Neuronal stem cell (in vitro differentiated cells): ENCODE measurements at regions not wholly inside any gene's neighbourhood (a gene's known extent, or its start where the extent isn't known, plus 50 kb on each side); places are given as distances from the start of the nearest gene placed in this dataset.

Experiments
- DNase-seq: peaks from one replicate; pipeline ENCODE4 v3.0.0-alpha.2; 2013; ENCODE audit warnings: low spot score
- H2AFZ ChIP-seq: one replicate; pipeline ENCODE4 v1.6.1; 2013; ENCODE audit warnings: mild to moderate bottlenecking, low read length, inconsistent platforms
- H2AK5ac ChIP-seq: 2 replicates; pipeline ENCODE4 v1.6.1; 2013; ENCODE audit warnings: low read depth, mild to moderate bottlenecking, inconsistent platforms, low read length, moderate library complexity, mixed read lengths
- H2BK120ac ChIP-seq: 2 replicates; pipeline ENCODE4 v1.6.1; 2013; ENCODE audit warnings: low read depth, mild to moderate bottlenecking, inconsistent platforms, low read length, moderate library complexity, mixed read lengths
- H2BK12ac ChIP-seq: one replicate; pipeline ENCODE4 v1.6.1; 2013; ENCODE audit warnings: low read length, inconsistent platforms
- H2BK15ac ChIP-seq: 2 replicates; pipeline ENCODE4 v1.6.1; 2013; ENCODE audit warnings: mild to moderate bottlenecking, low read length, inconsistent platforms, mixed read lengths
- H2BK5ac ChIP-seq: one replicate; pipeline ENCODE4 v1.6.1; 2013; ENCODE audit warnings: inconsistent platforms, mild to moderate bottlenecking, low read length, moderate library complexity
- H3K14ac ChIP-seq: one replicate; pipeline ENCODE4 v1.6.1; 2013; ENCODE audit warnings: low read length, inconsistent platforms
- H3K18ac ChIP-seq: 2 replicates; pipeline ENCODE4 v1.6.1; 2013; ENCODE audit warnings: low read length, inconsistent platforms
- H3K23ac ChIP-seq: 2 replicates; pipeline ENCODE4 v1.6.1; 2013; ENCODE audit warnings: low read depth, mild to moderate bottlenecking, mixed read lengths, low read length, inconsistent platforms; ENCODE audit not compliant: poor library complexity
- H3K27ac ChIP-seq: replicated peaks from 3 replicates; pipeline ENCODE4 v1.5.1; 2013; ENCODE audit warnings: low read length, inconsistent platforms
- H3K27me3 ChIP-seq, 3 experiments: 2 replicates each; pipeline ENCODE4 v1.6.1; 2013; ENCODE audit warnings: low read length in 3 of 3, mild to moderate bottlenecking in 2 of 3, inconsistent platforms in 1 of 3, low read depth in 1 of 3, mixed read lengths in 1 of 3, moderate library complexity in 1 of 3; ENCODE audit not compliant: control insufficient read depth in 3 of 3, insufficient read depth in 3 of 3
- H3K36me3 ChIP-seq, 2 donors: replicated peaks in 1 of 2; 2 replicates each; pipeline ENCODE4 v1.6.1; 2013; ENCODE audit warnings: low read length in 2 of 2; ENCODE audit not compliant: control insufficient read depth in 2 of 2, insufficient read depth in 2 of 2
- H3K4ac ChIP-seq: 2 replicates; pipeline ENCODE4 v1.6.1; 2013; ENCODE audit warnings: inconsistent platforms, mild to moderate bottlenecking, low read length, moderate library complexity
- H3K4me1 ChIP-seq, 2 donors: 1 replicate in 1 of 2; 2 replicates in 1 of 2; pipeline ENCODE4 v1.6.1; 2013; ENCODE audit warnings: low read length in 2 of 2, low read depth in 1 of 2; ENCODE audit not compliant: control insufficient read depth in 2 of 2, insufficient read depth in 1 of 2
- H3K4me2 ChIP-seq: one replicate; pipeline ENCODE4 v1.6.1; 2013; ENCODE audit warnings: mild to moderate bottlenecking, low read length, inconsistent platforms; ENCODE audit not compliant: insufficient read depth, poor library complexity, severe bottlenecking
- H3K4me3 ChIP-seq, 2 donors: 2 replicates each; pipeline ENCODE4 v1.5.1; 2013; ENCODE audit warnings: low read length in 2 of 2, mild to moderate bottlenecking in 2 of 2, inconsistent platforms in 1 of 2, moderate library complexity in 1 of 2
- H3K79me1 ChIP-seq: one replicate; pipeline ENCODE4 v1.6.1; 2013; ENCODE audit warnings: low read depth, mild to moderate bottlenecking, inconsistent platforms, low read length, moderate library complexity
- H3K9ac ChIP-seq: one replicate; pipeline ENCODE4 v1.6.1; 2013; ENCODE audit warnings: mild to moderate bottlenecking, low read depth, low read length, inconsistent platforms; ENCODE audit not compliant: poor library complexity
- H3K9me3 ChIP-seq, 2 donors: replicated peaks in 1 of 2; 2 replicates each; pipeline versions ENCODE3 to v1.6.1; 2013; ENCODE audit warnings: low read length in 2 of 2, mild to moderate bottlenecking in 2 of 2, inconsistent platforms in 1 of 2, low read depth in 1 of 2, mixed read lengths in 1 of 2, moderate library complexity in 1 of 2; ENCODE audit not compliant: control insufficient read depth in 2 of 2, insufficient read depth in 1 of 2
- H4K8ac ChIP-seq: one replicate; pipeline ENCODE4 v1.6.1; 2013; ENCODE audit warnings: low read depth, mild to moderate bottlenecking, inconsistent platforms, low read length, moderate library complexity
- H4K91ac ChIP-seq: one replicate; pipeline ENCODE4 v1.6.1; 2013; ENCODE audit warnings: low read length, low read depth, mild to moderate bottlenecking, inconsistent platforms; ENCODE audit not compliant: poor library complexity
- WGBS, 2 donors: extraction: QIAGEN DNeasy Blood & Tissue Kit; methylation state at CpG; one replicate each; pipeline ENCODE4 v1.1.7; 2013; ENCODE audit warnings: missing lambda C conversion rate in 2 of 2, mixed read lengths in 1 of 2; ENCODE audit not compliant: insufficient read length in 2 of 2, insufficient replicate concordance in 1 of 2; ENCODE audit errors: extremely low coverage in 2 of 2; 5-methylcytosine and 5-hydroxymethylcytosine counted together

GRCh38 chr15:69887553-69887952 lies 210.2 kb downstream of the TLE3 start:
- Histone ChIP-seq H3K4me3 (no peak overlapping the region), H3K9me3 (peaks cover 0 to 3% of the 10 kb centered on the region in 2 donors), H3K36me3 (no peaks in the 10 kb centered on the region), H4K8ac (no peak overlapping the region), H4K91ac (no peak overlapping the region), H3K14ac (no peak overlapping the region), H2BK5ac (no peak overlapping the region), H2BK120ac (no peak overlapping the region), H3K18ac (no peak overlapping the region), H2AFZ (no peak overlapping the region), H3K9ac (no peak overlapping the region), H3K27ac (no peak overlapping the region), H2BK12ac (no peak overlapping the region), H2BK15ac (no peak overlapping the region), H2AK5ac (no peak overlapping the region), H3K23ac (no peak overlapping the region), H3K79me1 (no peaks in the 10 kb centered on the region), H3K4ac (no peak overlapping the region), H3K27me3 (peaks cover 0 to 64% (median 0%) of the 10 kb centered on the region in 3 experiments), H3K4me1 (peaks cover 7 to 18% of the 10 kb centered on the region in 2 donors), H3K4me2 (no peak overlapping the region)
- no CpG with 5 or more reads among the region's 1 CpG for WGBS, 2 donors
- no peak for DNase-seq

- Histone ChIP-seq H2BK12ac (no peak overlapping the region), H2BK5ac (no peak overlapping the region), H3K36me3 (no peaks in the 10 kb centered on the region), H3K14ac (no peak overlapping the region), H4K91ac (no peak overlapping the region), H4K8ac (no peak overlapping the region), H3K4me1 (peaks cover 7 to 18% of the 10 kb centered on the region in 2 donors), H3K9ac (no peak overlapping the region), H3K27ac (no peak overlapping the region), H2AFZ (no peak overlapping the region), H3K18ac (no peak overlapping the region), H3K23ac (no peak overlapping the region), H2AK5ac (no peak overlapping the region), H3K27me3 (peaks cover 0 to 65% (median 0%) of the 10 kb centered on the region in 3 experiments), H3K4me3 (no peak overlapping the region), H2BK15ac (no peak overlapping the region), H3K4me2 (no peak overlapping the region), H3K79me1 (no peaks in the 10 kb centered on the region), H3K4ac (no peak overlapping the region), H2BK120ac (no peak overlapping the region), H3K9me3 (peaks cover 0 to 3% of the 10 kb centered on the region in 2 donors)
- no peak for DNase-seq
- no CpG with 5 or more reads among the region's 2 CpGs for WGBS, 2 donors
Observed at GRCh38 chr15:69888406-69888805, 209.3 kb downstream of the TLE3 start.

GRCh38 chr15:69891070-69891536 lies 206.6 kb downstream of the TLE3 start:
- WGBS, 2 donors: no CpG with 5 or more reads among the region's 5 CpGs
- Histone ChIP-seq H3K4ac (no peak overlapping the region), H2BK5ac (no peak overlapping the region), H3K23ac (no peak overlapping the region), H2AK5ac (no peak overlapping the region), H3K4me2 (no peak overlapping the region), H3K9ac (no peak overlapping the region), H3K14ac (no peak overlapping the region), H3K4me3 (no peak overlapping the region), H3K27me3 (peaks cover 0 to 63% (median 0%) of the 10 kb centered on the region in 3 experiments), H4K8ac (no peak overlapping the region), H3K79me1 (no peaks in the 10 kb centered on the region), H4K91ac (no peak overlapping the region), H2BK12ac (no peak overlapping the region), H3K36me3 (no peaks in the 10 kb centered on the region), H3K4me1 (peaks cover 2 to 17% of the 10 kb centered on the region in 2 donors), H2BK120ac (no peak overlapping the region), H3K27ac (peak overlapping the region; percentile 86), H2BK15ac (no peak overlapping the region), H3K9me3 (peaks cover 0 to 3% of the 10 kb centered on the region in 2 donors), H3K18ac (no peak overlapping the region), H2AFZ (no peak overlapping the region)
- peak; percentile 84 for DNase-seq

- H3K79me1 ChIP-seq: no peaks in the 10 kb centered on the region
- no peak overlapping the region for H3K18ac ChIP-seq
- H3K4me3 ChIP-seq: no peak overlapping the region
- no peak overlapping the region for H3K14ac ChIP-seq
- no peak overlapping the region for H3K9ac ChIP-seq
- H2BK120ac ChIP-seq: no peak overlapping the region
- no peak overlapping the region for H3K23ac ChIP-seq
- H4K8ac ChIP-seq: no peak overlapping the region
- H3K27me3 ChIP-seq: peaks cover 0 to 63% (median 0%) of the 10 kb centered on the region in 3 experiments
- WGBS, 2 donors: no CpG with 5 or more reads among the region's 7 CpGs
- H3K4me2 ChIP-seq: no peak overlapping the region
- no peak for DNase-seq
- H3K4ac ChIP-seq: no peak overlapping the region
- no peak overlapping the region for H2BK5ac ChIP-seq
- no peaks in the 10 kb centered on the region for H3K36me3 ChIP-seq
- H2BK15ac ChIP-seq: no peak overlapping the region
- H3K4me1 ChIP-seq: peaks cover 0 to 14% of the 10 kb centered on the region in 2 donors
- H2AK5ac ChIP-seq: no peak overlapping the region
- H3K9me3 ChIP-seq: peaks cover 0 to 3% of the 10 kb centered on the region in 2 donors
- no peak overlapping the region for H4K91ac ChIP-seq
- no peak overlapping the region for H2BK12ac ChIP-seq
- peak overlapping the region; percentile 86 for H3K27ac ChIP-seq
- H2AFZ ChIP-seq: no peak overlapping the region
Observed at GRCh38 chr15:69891606-69892005, 206.1 kb downstream of the TLE3 start.
